Hepatocyte (in vitro differentiated cells): ENCODE measurements at regions not wholly inside any gene's neighbourhood (a gene's known extent, or its start where the extent isn't known, plus 50 kb on each side); places are given as distances from the start of the nearest gene placed in this dataset.

Experiments
- EZH2 ChIP-seq: fragments of 200-600 bp; sonication (generic); IDR thresholded peaks from 2 replicates; pipeline ENCODE4 v1.6.1; 2016; ENCODE audit warnings: antibody characterized with exemption, mild to moderate bottlenecking, borderline replicate concordance
- EZH2phosphoT487 ChIP-seq: fragments of 200-600 bp; sonication (generic); IDR thresholded peaks from one replicate; pipeline ENCODE4 v1.6.1; 2018; ENCODE audit warnings: antibody characterized with exemption, mild to moderate bottlenecking, low read depth, moderate library complexity; ENCODE audit not compliant: unreplicated experiment, severe bottlenecking
- TF ChIP-seq, protein P1 (sequence below): fragments of 200-600 bp; sonication (generic); IDR thresholded peaks from 2 replicates; pipeline ENCODE4 v1.5.1; 2016; ENCODE audit warnings: antibody characterized with exemption, mild to moderate bottlenecking; ENCODE audit not compliant: poor library complexity

DNA sequence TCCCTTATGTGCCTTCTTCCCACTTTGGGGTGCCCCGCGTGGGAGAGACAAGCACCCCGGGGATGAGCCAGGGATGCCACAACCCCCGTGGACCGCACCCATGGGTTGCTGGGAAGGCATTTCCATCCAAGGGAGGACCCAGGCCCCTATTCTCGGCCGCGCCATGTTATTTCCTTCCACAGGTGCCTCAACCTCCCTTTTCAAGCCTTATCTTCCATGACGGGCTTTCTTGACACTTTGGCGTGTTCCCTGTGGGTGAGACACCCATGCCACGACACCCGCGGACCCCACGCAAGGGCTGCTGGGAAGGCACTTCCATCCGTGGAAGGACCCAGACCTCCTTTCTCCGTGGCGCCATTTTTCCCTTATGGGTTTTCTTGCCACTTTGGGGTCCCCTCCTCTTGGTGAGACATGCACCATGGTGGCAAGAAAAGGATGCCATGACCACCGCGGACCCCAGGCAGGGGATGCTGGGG is 269.2 kb downstream of the ALG10 start:
- no peak for TF ChIP-seq EZH2phosphoT487
- TF ChIP-seq, protein P1, sequence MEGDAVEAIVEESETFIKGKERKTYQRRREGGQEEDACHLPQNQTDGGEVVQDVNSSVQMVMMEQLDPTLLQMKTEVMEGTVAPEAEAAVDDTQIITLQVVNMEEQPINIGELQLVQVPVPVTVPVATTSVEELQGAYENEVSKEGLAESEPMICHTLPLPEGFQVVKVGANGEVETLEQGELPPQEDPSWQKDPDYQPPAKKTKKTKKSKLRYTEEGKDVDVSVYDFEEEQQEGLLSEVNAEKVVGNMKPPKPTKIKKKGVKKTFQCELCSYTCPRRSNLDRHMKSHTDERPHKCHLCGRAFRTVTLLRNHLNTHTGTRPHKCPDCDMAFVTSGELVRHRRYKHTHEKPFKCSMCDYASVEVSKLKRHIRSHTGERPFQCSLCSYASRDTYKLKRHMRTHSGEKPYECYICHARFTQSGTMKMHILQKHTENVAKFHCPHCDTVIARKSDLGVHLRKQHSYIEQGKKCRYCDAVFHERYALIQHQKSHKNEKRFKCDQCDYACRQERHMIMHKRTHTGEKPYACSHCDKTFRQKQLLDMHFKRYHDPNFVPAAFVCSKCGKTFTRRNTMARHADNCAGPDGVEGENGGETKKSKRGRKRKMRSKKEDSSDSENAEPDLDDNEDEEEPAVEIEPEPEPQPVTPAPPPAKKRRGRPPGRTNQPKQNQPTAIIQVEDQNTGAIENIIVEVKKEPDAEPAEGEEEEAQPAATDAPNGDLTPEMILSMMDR, result no peak
- no peak for TF ChIP-seq EZH2
